ENCODE measurements at regions not wholly inside any gene's neighbourhood (a gene's known extent, or its start where the extent isn't known, plus 50 kb on each side); places are given as distances from the start of the nearest gene placed in this dataset.
"Not testable (repeated sequence)": the region's sequence is repeated elsewhere in the genome, so short reads cannot be mapped to it uniquely, and the experiment has no call there.

- not testable (repeated sequence) for TF ChIP-seq CTCF (IDR thresholded peaks at IDR 0.05; ENCODE audit: insufficient read depth, low read length); POLR2AphosphoS5 (IDR thresholded peaks at IDR 0.05; ENCODE audit: low read depth); REST (IDR thresholded peaks at IDR 0.05; ENCODE audit: insufficient replicate concordance, low read depth); SPI1 (IDR thresholded peaks at IDR 0.05; ENCODE audit: borderline replicate concordance, low read depth)
Measured at GRCh38 chr1:81244612-81245011, 556.1 kb upstream of the ADGRL2 start.
